CD4-positive, alpha-beta T cell treated with Interleukin-17A for 1 hour (primary cell): ENCODE measurements at regions not wholly inside any gene's neighbourhood (a gene's known extent, or its start where the extent isn't known, plus 50 kb on each side); places are given as distances from the start of the nearest gene placed in this dataset.
A peak's percentile ranks its signal among the peaks of the same experiment; 100 is the strongest.
"Not testable (repeated sequence)": the region's sequence is repeated elsewhere in the genome, so short reads cannot be mapped to it uniquely, and the experiment has no call there.

Experiments
- DNase-seq: peaks from one replicate; pipeline ENCODE4 v3.0.0-alpha.2; 2020

DNA sequence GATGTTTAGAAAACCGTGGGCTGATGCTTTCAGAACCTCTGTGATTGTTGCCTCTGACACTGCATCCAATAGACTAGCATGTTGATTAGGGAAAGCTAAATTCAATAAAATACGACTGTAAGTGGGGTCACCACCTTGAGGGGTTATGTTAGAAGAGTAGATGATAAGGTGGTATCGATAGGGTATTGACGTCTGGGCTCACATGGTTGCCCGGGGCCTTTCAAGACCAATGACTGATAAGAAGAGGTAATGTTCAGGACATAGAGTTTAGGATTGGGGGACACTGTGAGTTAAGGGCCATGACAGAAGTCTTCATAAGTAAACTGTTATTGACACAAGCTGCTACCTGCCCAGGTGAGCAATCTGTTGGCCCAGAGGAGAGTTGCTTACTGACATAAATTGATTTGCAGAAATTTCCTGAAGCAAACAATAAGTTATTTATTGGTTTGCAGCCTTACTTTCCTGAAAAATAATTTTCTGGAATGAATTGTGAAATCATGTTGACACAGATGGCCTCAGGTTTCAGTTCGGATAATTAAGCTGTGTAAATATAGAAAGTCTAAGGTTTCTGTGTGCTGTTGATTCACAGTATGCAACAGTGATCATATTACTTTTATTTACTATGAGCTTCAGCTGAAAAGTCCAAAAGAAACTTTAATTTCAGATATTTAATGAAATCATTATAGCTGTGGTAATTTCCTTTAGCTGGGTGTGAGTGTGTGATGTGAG is 289.9 kb upstream of the PRSS16 start:
- DNase-seq, result not testable (repeated sequence)

DNA sequence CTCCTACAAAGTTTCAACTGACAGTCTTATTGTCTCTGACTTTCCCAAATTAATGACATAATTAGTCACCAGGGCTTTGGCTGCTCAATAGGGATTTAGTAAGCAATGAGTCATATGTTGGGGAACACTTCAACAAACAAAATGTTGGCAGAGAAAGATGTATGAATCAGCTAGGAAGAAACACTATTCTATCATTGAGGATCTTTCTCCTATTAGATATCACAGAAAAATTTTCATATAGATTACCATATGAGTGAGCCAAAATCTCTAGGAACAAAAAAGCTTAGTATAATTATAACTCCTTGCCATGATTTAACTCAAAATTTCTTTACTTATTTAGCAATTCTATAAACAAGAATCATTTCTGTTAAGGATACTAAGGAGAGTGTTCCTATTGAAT is 286.3 kb upstream of the PRSS16 start:
- DNase-seq, result not testable (repeated sequence)

DNA sequence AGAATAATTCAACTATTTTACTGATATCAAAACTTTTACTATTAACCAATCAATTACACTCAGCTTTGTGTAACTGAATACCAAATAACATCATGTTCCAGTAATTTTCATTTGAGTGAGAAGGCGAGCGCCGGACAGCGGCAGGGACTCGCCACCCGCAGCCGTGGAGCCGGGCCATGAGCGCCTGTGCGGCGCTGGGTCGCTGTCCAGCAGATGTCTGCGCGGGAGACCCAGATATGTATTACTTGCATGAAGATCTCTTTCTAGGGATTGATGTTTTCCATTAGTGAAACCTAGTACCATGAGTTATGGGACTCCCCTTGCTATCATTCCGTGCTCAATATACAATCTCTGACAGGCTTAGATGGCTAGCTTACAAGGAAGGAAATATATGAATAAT is 245.1 kb upstream of the PRSS16 start:
- DNase-seq, result no peak

- DNase-seq, result no peak
These were observed 240.5 kb upstream of the PRSS16 start for GRCh38 chr6:27007020-27007419.

- not testable (repeated sequence) for DNase-seq
These were observed 238.9 kb upstream of the PRSS16 start for GRCh38 chr6:27008613-27009012.

DNA sequence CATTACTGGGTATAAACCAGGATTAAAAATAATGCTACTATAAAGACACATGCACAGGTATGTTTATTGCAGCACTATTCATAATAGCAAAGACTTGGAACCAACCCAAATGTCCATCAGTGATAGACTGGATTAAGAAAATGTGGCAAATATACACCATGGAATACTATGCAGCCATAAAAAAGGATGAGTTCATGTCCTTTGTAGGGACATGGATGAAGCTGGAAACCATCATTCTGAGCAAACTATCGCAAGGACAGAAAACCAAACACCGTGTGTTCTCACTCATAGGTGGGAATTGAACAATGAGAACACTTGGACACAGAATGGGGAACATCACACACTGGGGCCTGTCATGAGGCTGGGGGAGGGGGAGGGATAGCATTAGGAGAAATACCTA is 233.4 kb upstream of the PRSS16 start:
- DNase-seq, result not testable (repeated sequence)

DNA sequence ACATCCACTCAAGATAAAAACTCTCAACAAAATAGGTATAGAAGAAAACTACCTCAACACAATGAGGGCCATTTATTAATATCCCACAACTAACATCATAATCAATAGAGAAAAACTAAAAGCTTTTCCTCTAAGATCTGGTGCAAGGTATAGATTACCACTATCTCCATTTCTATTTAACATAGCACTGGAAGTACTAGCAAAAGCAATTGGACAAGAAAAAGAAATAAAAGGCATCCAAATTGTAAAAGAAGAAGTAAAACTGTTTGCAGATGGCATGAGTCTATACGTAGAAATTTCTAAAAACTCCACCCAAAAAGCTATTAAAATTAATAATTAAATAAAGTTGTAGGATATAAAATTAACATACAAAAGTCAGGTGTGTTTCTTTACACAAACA is 230.8 kb upstream of the PRSS16 start:
- no peak for DNase-seq

DNA sequence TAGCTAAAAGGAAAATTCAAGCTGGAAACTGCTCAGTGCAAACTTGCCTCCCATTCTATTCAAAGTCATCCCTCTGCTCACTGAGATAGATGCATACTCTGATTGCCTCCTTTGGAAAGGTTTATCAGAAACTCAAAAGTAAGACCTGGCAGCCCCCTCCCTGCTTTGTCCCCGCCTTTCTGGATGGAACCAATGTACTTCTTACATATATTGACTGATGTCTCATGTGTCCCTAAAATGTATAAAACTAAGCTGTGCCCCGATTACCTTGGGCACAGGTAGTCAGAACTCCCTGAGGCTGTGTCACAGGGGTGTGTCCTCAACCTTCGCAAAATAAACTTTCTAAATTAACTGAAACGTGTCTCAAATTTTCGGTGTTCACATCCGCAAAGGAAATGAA is 229.1 kb upstream of the PRSS16 start:
- not testable (repeated sequence) for DNase-seq

DNA sequence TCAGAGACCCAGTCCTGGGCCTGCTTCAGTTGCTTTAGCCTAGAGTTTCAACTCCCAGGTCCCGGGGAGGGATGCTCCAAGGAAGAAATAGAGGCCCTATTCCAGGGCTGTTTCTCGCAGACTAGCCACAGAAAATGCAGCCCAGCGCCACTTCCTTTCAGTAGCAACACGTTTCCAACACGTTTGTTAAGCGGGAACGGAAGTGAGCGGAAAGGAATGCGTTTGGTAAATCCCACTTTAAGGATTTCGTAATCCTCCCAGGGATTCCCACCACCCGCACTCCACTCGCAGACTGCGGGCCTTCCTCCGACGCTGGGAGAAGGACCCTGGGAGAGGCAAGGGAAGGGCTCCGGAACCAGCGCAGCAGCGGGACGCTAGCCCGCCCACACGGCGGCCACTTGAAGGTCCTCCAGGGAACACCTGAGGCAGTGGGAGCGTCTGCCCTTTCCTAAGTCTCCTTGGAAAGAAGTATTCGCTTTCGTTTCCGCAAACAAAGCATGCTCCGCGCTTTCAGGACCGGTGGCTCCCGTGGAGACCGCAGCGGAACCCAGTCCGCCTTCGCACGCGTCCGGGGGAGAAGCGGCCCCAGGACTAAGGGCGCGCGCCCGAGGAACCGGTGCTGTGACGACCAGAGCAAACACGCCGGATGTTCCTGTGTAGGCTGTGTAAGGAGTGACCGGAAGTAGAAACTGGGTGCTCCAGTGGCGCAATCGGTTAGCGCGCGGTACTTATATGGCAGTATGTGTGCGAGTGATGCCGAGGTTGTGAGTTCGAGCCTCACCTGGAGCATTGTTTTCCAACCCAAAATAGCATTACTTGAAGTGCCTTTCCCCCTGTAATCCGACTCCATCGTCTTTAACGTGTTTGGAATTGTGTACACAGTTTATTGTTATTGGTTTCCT is 227.6 kb upstream of the PRSS16 start:
- peak; percentile 46 for DNase-seq

DNA sequence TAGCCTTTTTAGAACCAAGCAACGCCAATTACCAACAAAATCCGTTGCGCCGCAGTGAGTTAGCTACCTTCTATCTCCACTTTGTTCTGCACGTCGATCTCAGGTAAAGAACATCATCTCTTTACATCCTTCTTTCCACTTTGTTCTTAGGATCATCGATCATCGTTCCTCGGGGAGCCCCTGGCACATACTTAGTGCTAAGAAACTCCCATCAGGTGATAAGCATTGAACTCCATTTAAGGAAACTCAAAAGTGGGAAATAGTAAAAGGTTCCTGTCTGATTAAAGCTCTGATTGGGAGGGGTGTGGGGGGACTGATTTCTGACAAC is 227.0 kb upstream of the PRSS16 start:
- no peak for DNase-seq

- DNase-seq, result no peak
These were observed 223.8 kb upstream of the PRSS16 start for GRCh38 chr6:27023664-27024063.

DNA sequence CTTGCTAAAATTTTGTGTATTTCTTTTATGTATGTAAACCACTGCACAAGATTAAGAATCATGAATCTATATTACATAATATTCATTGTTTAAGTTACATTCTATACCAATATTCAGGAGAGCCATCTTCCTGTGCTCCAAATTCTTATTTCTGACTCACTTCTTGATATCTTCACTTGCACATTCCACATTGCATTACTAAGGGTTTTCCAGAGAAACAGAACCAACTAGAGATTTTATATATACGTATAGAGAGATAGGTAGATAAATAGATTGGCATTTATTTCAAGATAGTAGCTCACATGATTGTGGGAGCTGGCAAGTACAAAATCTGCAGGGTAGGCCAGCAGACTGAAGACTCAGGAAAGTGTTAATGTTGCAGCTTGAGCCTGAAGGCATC is 222.2 kb upstream of the PRSS16 start:
- no peak for DNase-seq

DNA sequence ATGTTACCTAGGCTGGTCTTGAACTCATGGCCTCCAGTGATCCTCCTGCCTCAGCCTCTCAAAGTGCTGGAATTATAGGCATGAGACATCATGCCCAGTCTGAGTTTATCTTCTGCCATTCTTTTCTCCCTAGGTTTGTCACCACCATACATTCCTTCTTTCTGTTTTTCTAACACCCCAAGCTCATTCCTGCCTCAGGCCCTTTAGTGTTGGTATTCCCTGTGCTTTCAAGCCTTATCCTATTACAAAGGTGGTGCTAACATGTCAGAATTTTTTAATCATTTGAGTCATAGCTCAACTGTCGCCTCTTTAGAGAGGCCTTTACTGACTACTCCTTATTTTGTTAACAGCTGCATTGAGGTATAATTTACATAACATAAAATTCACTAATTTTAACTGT is 221.1 kb upstream of the PRSS16 start:
- no peak for DNase-seq

GRCh38 chr6:27031302-27031701 is 216.2 kb upstream of the PRSS16 start:
- DNase-seq, result no peak

- DNase-seq, result no peak
These were observed 209.0 kb upstream of the PRSS16 start for GRCh38 chr6:27038498-27038897.

GRCh38 chr6:27040244-27041042 is 207.1 kb upstream of the PRSS16 start:
- DNase-seq, result no peak

DNA sequence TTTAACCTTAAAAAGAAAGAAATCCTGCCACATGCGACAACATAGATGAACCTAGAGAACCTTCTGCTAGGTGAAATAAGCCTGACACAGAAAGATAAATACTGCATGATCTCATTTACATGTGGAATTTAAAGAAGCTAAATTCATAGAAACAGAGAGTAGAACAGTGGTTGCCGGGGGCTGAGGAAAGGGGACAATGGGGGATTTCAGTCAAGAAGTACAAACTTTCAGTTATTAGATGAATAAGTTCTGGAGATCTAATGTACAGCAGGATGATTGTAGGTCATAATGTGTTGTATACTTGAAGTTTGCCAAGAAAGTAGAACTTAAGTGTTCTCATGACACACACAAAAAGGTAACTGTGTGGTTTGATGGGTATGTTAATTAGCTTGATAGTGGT is 204.3 kb upstream of the PRSS16 start:
- no peak for DNase-seq

- DNase-seq, result not testable (repeated sequence)
These were observed 202.4 kb upstream of the PRSS16 start for GRCh38 chr6:27045131-27045530.

DNA sequence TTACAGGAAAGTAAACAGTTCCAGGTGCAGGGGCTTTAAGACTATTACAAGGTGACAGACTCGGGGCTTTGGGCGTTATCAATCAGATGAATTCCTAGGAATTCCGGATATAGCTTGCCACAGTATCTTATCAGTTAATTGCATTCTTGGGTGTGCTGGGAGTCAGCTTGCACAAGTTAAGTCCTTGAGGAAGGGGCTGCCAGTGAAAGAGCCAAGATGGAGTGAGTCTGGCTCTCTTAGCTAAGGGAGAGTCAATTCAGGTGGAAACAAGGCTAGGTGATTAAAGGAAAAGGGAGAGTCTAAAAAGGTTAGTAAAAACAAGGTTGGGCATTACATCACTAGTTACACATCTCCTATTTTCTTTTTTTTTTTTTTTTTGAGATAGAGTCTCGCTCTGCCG is 199.8 kb upstream of the PRSS16 start:
- not testable (repeated sequence) for DNase-seq

DNA sequence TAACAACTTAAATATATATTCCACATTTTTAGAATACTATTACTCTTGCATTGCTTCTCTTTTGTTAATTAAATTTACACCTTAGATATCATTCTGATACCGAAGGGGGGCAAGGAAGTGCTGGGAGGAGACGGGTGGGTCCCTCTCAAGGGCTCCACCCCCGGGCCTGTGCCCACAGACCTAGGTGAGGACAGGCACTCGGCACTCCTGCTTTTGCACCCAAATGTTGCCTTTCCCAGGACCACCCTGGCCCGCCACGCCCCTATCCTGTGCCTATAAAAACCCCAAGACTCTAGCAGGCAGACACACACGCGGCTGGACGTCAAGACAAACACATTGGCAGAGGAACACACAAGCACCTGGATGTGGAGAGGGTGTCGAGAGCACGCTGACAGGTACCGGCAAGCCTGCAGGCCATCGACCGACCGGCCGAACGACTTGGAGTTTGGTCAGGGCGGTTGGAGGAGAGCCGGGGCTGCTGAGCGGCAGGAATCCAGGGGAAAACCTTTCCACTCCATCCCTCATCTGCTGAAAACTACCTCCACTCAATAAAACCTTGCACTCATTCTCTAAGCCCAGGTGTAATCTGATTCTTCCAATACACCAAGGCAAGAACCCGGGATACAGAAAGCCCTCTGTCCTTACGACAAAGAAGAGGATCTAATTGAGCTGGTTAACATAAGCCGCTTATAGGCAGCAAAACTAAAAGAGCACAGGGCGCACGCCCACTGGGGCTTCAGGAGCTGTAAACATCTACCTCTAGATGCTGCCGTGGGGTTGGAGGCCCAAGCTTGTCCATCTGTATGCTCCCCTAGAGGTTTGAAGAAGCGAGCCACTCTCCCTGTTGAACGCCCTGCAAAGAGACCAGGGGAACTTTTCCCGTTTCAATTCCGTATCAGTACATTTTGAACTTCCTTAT is 197.4 kb upstream of the PRSS16 start:
- no peak for DNase-seq

DNA sequence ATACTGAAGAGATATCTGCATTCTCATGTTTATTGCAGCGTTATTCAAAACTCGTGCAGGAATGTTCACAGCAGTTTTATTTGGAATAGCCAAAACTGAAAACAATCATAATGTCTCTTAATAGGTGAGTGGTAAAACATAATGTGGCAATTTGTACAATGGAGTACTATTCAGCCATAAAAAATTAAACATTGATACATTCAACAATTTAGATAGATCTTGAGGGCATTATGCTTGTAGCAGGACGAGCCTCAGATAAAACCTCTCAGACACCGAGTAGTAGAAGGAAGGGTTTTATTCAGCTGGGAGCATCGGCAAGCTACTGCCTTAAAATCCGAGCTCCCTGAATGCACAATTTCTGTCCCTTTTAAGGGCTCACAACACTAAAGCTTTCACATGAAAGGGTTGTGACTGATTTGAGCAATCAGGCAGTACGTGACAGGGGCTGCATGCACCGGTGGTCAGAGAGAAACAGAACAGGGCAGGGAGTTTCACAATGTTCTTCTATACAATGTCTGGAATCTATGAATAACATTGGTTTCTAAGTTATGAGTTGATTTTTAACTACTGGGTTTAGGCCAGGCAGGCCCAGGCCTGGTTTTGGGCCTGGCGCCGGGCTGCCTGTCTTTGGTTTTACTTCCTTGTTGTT is 195.3 kb upstream of the PRSS16 start:
- DNase-seq, result not testable (repeated sequence)

DNA sequence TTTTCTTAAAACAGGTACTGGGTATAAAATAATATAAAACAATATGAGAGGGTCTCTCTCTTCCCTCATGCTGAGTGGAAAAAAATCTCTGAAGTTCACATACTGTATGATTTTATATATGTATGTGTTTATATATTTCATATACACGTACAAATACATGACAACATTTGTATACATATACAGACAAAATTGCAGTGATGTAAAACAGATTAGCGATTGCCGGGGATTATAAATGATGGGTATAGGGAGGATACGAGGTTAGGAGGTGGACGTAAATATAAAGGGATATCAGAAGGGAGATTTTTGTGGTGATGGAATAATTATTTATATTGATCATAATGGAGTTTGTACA is 194.8 kb upstream of the PRSS16 start:
- no peak for DNase-seq
